ENCODE measurements at regions not wholly inside any gene's neighbourhood (a gene's known extent, or its start where the extent isn't known, plus 50 kb on each side); places are given as distances from the start of the nearest gene placed in this dataset.

GRCh38 chr12:24718617-24719016 is 230.3 kb downstream of the BCAT1 start:
- TF ChIP-seq POLR2AphosphoS5 (IDR thresholded peaks at IDR 0.05; ENCODE audit: low read depth, low read length): no peak
- no peak for TF ChIP-seq TAF1 (IDR thresholded peaks at IDR 0.05; ENCODE audit: borderline replicate concordance, low read depth, low read length)

Data from GM12892 (cell line).